OCI-LY1 (cell line): ENCODE measurements at regions not wholly inside any gene's neighbourhood (a gene's known extent, or its start where the extent isn't known, plus 50 kb on each side); places are given as distances from the start of the nearest gene placed in this dataset.

ENCODE experiments used
- H2AFZ ChIP-seq: fragments of 200-600 bp; sonication (generic), shearing (Covaris generic); 2 replicates; pipeline ENCODE4 v1.6.0; 2014; ENCODE audit warnings: antibody characterized with exemption, mild to moderate bottlenecking, low read length
- H3F3A ChIP-seq: fragments of 200-600 bp; sonication (generic), shearing (Covaris generic); 2 replicates; pipeline ENCODE4 v1.6.0; 2014; ENCODE audit warnings: mild to moderate bottlenecking, antibody characterized with exemption, low read length, moderate library complexity; ENCODE audit not compliant: insufficient read depth
- H3K27ac ChIP-seq: fragments of 200-600 bp; sonication (generic); 2 replicates; pipeline ENCODE4 v1.5.1; 2014; ENCODE audit warnings: low read length, mixed run types, mild to moderate bottlenecking, low read depth; ENCODE audit not compliant: poor library complexity, severe bottlenecking
- H3K27me3 ChIP-seq: fragments of 200-600 bp; sonication (generic); 2 replicates; pipeline ENCODE4 v1.6.0; 2014; ENCODE audit warnings: antibody characterized with exemption, mild to moderate bottlenecking, low read length, moderate library complexity; ENCODE audit not compliant: insufficient read depth
- H3K36me3 ChIP-seq: fragments of 200-600 bp; sonication (generic); 2 replicates; pipeline ENCODE4 v1.6.1; 2014; ENCODE audit warnings: mild to moderate bottlenecking, antibody characterized with exemption, low read length, moderate library complexity, mixed read lengths; ENCODE audit not compliant: insufficient read depth
- H3K4me1 ChIP-seq: fragments of 200-600 bp; sonication (generic); 2 replicates; pipeline ENCODE4 v1.5.1; 2014; ENCODE audit warnings: mild to moderate bottlenecking, low read length, moderate library complexity; ENCODE audit not compliant: insufficient read depth, severe bottlenecking
- H3K4me2 ChIP-seq: fragments of 200-600 bp; sonication (generic), shearing (Covaris generic); 2 replicates; pipeline ENCODE4 v1.6.1; 2014; ENCODE audit warnings: low read length
- H3K4me3 ChIP-seq: fragments of 200-600 bp; sonication (generic); 2 replicates; pipeline ENCODE4 v1.5.1; 2014; ENCODE audit warnings: low read length, low read depth, mild to moderate bottlenecking, mixed read lengths; ENCODE audit not compliant: poor library complexity, severe bottlenecking
- H3K79me2 ChIP-seq: fragments of 200-600 bp; shearing (Covaris generic); 2 replicates; pipeline ENCODE4 v1.6.1; 2016; ENCODE audit warnings: mixed run types, low read length, mixed read lengths; ENCODE audit not compliant: insufficient read depth
- H3K9ac ChIP-seq: fragments of 200-600 bp; sonication (generic), shearing (Covaris generic); 2 replicates; pipeline ENCODE4 v1.6.1; 2014; ENCODE audit warnings: mild to moderate bottlenecking, low read length, mixed read lengths
- H3K9me2 ChIP-seq: fragments of 200-600 bp; sonication (generic), shearing (Covaris generic); 2 replicates; pipeline ENCODE4 v1.6.1; 2014; ENCODE audit warnings: low read depth, mild to moderate bottlenecking, low read length, mixed read lengths
- H3K9me3 ChIP-seq: fragments of 200-600 bp; shearing (Covaris generic); 2 replicates; pipeline ENCODE4 v1.6.1; 2014; ENCODE audit warnings: low read length, mixed read lengths
- H4K20me1 ChIP-seq: fragments of 200-600 bp; sonication (generic), shearing (Covaris generic); 2 replicates; pipeline ENCODE4 v1.6.0; 2016; ENCODE audit warnings: mild to moderate bottlenecking, low read length; ENCODE audit not compliant: insufficient read depth
- EZH2 ChIP-seq: fragments of 200-600 bp; sonication (generic), shearing (Covaris generic); IDR thresholded peaks from 2 replicates; pipeline ENCODE4 v1.8.0; 2017; ENCODE audit warnings: borderline replicate concordance, mixed run types, mild to moderate bottlenecking, antibody characterized with exemption, low read length, moderate library complexity, mixed read lengths
- TF ChIP-seq, protein P1 (sequence below): fragments of 200-600 bp; sonication (generic), shearing (Covaris generic); IDR thresholded peaks from 2 replicates; pipeline ENCODE4 v1.5.1; 2017; ENCODE audit warnings: mild to moderate bottlenecking, antibody characterized with exemption, low read length, moderate library complexity, mixed read lengths

DNA sequence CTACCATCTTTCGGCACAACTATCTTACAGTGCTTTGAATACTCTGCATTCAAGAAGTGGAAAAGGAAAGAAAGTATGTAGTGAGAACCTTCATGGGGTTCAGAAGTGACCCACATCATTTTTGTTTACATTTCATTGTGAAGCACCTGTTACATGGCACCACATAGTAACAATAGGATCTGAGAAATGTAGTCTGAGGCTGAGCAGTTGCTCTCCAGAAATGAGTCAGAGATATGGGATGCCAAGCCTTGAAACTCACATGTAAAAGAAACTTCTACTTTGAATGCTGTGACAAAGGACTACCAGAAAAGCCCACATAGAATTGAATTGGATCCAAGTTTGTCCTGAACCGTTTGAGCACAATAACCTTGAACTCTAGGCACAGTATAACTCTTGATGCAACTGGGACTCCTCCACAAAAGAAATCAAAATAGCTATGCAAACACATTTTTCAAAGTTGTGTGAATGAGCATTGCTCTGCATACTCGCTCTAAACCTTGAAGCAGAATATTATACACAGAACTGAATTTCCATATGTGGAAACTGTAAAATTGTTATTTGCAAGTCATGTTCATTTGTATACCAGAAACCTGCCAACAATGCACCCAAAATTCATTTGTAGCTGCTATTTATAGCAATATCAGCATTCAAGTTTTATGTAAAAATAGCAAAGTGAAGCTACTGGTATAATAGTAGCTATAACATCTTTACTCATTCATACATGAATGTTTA, 400.9 kb upstream of the POU3F2 start:
- no peaks in the 10 kb centered on the region for H3K9me3 ChIP-seq
- TF ChIP-seq, protein P1, sequence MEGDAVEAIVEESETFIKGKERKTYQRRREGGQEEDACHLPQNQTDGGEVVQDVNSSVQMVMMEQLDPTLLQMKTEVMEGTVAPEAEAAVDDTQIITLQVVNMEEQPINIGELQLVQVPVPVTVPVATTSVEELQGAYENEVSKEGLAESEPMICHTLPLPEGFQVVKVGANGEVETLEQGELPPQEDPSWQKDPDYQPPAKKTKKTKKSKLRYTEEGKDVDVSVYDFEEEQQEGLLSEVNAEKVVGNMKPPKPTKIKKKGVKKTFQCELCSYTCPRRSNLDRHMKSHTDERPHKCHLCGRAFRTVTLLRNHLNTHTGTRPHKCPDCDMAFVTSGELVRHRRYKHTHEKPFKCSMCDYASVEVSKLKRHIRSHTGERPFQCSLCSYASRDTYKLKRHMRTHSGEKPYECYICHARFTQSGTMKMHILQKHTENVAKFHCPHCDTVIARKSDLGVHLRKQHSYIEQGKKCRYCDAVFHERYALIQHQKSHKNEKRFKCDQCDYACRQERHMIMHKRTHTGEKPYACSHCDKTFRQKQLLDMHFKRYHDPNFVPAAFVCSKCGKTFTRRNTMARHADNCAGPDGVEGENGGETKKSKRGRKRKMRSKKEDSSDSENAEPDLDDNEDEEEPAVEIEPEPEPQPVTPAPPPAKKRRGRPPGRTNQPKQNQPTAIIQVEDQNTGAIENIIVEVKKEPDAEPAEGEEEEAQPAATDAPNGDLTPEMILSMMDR = no peak
- no peak for TF ChIP-seq EZH2
- no peaks in the 10 kb centered on the region for H3K36me3 ChIP-seq
- no peaks in the 10 kb centered on the region for H3K9me2 ChIP-seq
- no peaks in the 10 kb centered on the region for H3K4me1 ChIP-seq
- no peak overlapping the region for H3K4me3 ChIP-seq
- H3K27me3 ChIP-seq = no peaks in the 10 kb centered on the region
- no peak overlapping the region for H3K27ac ChIP-seq
- H3K4me2 ChIP-seq = no peak overlapping the region
- no peaks in the 10 kb centered on the region for H3F3A ChIP-seq
- H4K20me1 ChIP-seq = no peaks in the 10 kb centered on the region
- no peaks in the 10 kb centered on the region for H3K79me2 ChIP-seq
- H2AFZ ChIP-seq = no peak overlapping the region
- H3K9ac ChIP-seq = no peak overlapping the region

DNA sequence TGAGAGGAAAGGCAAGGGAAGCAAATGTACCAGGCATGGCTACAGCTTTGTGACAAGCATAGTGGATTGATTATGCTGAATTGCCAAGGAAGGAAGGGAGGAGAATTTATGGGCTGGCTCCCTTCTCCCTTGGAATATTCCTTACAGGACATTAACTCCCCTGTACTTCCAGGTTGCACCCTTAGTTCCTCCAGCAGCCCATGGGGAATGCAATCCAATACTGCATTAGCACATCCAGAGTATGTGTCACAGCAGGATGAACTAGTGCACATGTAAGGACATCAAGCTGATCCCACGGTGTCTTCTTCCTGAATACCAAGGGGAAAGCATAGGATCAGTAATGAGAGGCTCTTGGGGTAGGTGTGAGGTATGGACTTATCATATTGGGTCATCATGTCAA, 390.7 kb upstream of the POU3F2 start:
- H3K9me2 ChIP-seq = no peaks in the 10 kb centered on the region
- no peak overlapping the region for H3K9ac ChIP-seq
- no peak overlapping the region for H3K27ac ChIP-seq
- H3F3A ChIP-seq = no peaks in the 10 kb centered on the region
- no peak overlapping the region for H2AFZ ChIP-seq
- H3K9me3 ChIP-seq = no peaks in the 10 kb centered on the region
- no peak overlapping the region for H3K4me2 ChIP-seq
- H4K20me1 ChIP-seq = no peaks in the 10 kb centered on the region
- H3K36me3 ChIP-seq = no peaks in the 10 kb centered on the region
- H3K27me3 ChIP-seq = no peaks in the 10 kb centered on the region
- TF ChIP-seq, protein P1 = no peak
- no peak for TF ChIP-seq EZH2
- no peak overlapping the region for H3K4me3 ChIP-seq
- H3K4me1 ChIP-seq = no peaks in the 10 kb centered on the region
- no peaks in the 10 kb centered on the region for H3K79me2 ChIP-seq

GRCh38 chr6:98452685-98453084, 381.7 kb upstream of the POU3F2 start:
- no peaks in the 10 kb centered on the region for H3K79me2 ChIP-seq
- no peak for TF ChIP-seq EZH2
- TF ChIP-seq, protein P1 = no peak
- H3K4me3 ChIP-seq = no peak overlapping the region
- H3K4me1 ChIP-seq = no peaks in the 10 kb centered on the region
- no peaks in the 10 kb centered on the region for H3K9me3 ChIP-seq
- H3F3A ChIP-seq = no peaks in the 10 kb centered on the region
- H3K27me3 ChIP-seq = no peaks in the 10 kb centered on the region
- no peaks in the 10 kb centered on the region for H3K36me3 ChIP-seq
- H3K27ac ChIP-seq = no peak overlapping the region
- no peaks in the 10 kb centered on the region for H3K9me2 ChIP-seq
- no peak overlapping the region for H3K9ac ChIP-seq
- H2AFZ ChIP-seq = no peak overlapping the region
- H3K4me2 ChIP-seq = no peak overlapping the region
- H4K20me1 ChIP-seq = no peaks in the 10 kb centered on the region
